HCT116 (cell line): ENCODE measurements at regions not wholly inside any gene's neighbourhood (a gene's known extent, or its start where the extent isn't known, plus 50 kb on each side); places are given as distances from the start of the nearest gene placed in this dataset.

Experiments
- ATAC-seq: fragments of 200-7000 bp; cut with Tn5 transposase; 2 replicates; pipeline ENCODE4 v1.9.1; 2020; ENCODE audit warnings: mild to moderate bottlenecking, moderate library complexity
- BruUV-seq: library from RNA; stranded (reverse); fragments of 400-500 nt; replicated peaks from 2 replicates; lab custom pipeline; 2021; lab: Mats Ljungman, UMichigan
- CTCF ChIA-PET: fragments of 300-600 bp; sonication (Branson Sonifier 250); formaldehyde crosslinking; loops from one replicate; lab custom pipeline; 2021; ENCODE audit warnings: antibody characterized with exemption; lab: Charles Lee
- POLR2A ChIA-PET: fragments of 300-600, 350-600 bp; sonication (Branson Sonifier 250); formaldehyde crosslinking; loops from one replicate; lab custom pipeline; 2021; ENCODE audit warnings: antibody characterized with exemption; lab: Charles Lee
- RAD21 ChIA-PET, 2 experiments: fragments of 300-600 bp; sonication (Branson Sonifier 250); formaldehyde crosslinking; loops; one replicate each; lab custom pipeline; 2023; ENCODE audit warnings: low total read pairs in 2 of 2; ENCODE audit not compliant: uncharacterized antibody in 2 of 2, unreplicated experiment in 2 of 2, low non-redundant PET in 1 of 2; lab: Charles Lee
- DNase-seq: peaks from one replicate; pipeline ENCODE4 v3.0.0-alpha.2; 2010; ENCODE audit warnings: low read depth, low spot score
- H2AFZ ChIP-seq: fragments of 200-600 bp; shearing (Covaris generic), sonication (generic); 2 replicates; pipeline ENCODE4 v1.6.1; 2017; ENCODE audit warnings: low read depth, mixed run types, mixed read lengths, antibody characterized with exemption, low read length; ENCODE audit not compliant: poor library complexity, severe bottlenecking
- H3K27ac ChIP-seq: 2 replicates; pipeline ENCODE4 v1.5.1; 2012; ENCODE audit warnings: low read depth, low read length
- H3K27me3 ChIP-seq: fragments of 200-600 bp; sonication (generic); 2 replicates; pipeline ENCODE4 v1.6.1; 2016; ENCODE audit warnings: mixed run types, low read length, mixed read lengths; ENCODE audit not compliant: insufficient read depth
- H3K36me3 ChIP-seq, 2 experiments: fragments of 200-500 bp in 1 of 2; fragments of 200-600 bp in 1 of 2; sonication (Bioruptor generic) in 1 of 2; sonication (generic) in 1 of 2; 2 replicates each; pipeline versions ENCODE4 v1.5.1 to v1.6.1; 2014 to 2016; ENCODE audit warnings: low read length in 2 of 2, inconsistent platforms in 1 of 2, mixed read lengths in 1 of 2, mixed run types in 1 of 2; ENCODE audit not compliant: insufficient read depth in 2 of 2, control insufficient read depth in 1 of 2
- H3K4me1 ChIP-seq, 2 experiments: fragments of 200-600 bp in 1 of 2; sonication (generic) in 1 of 2; 2 replicates each; pipeline versions ENCODE4 v1.5.1 to v1.6.1; 2012 to 2017; ENCODE audit warnings: low read length in 2 of 2, inconsistent platforms in 1 of 2, mild to moderate bottlenecking in 1 of 2, mixed read lengths in 1 of 2, mixed run types in 1 of 2, moderate library complexity in 1 of 2; ENCODE audit not compliant: insufficient read depth in 2 of 2, control insufficient read depth in 1 of 2
- H3K4me2 ChIP-seq: fragments of 200-600 bp; sonication (generic); 2 replicates; pipeline ENCODE4 v1.6.1; 2017; ENCODE audit warnings: mixed run types, low read length, mixed read lengths
- H3K4me3 ChIP-seq, 2 experiments: fragments of 200-600 bp in 1 of 2; sonication (generic) in 1 of 2; replicated peaks in 1 of 2; 2 replicates each; pipeline ENCODE4 v1.5.1; 2011 to 2016; ENCODE audit warnings: low read length in 2 of 2, control low read depth in 1 of 2, low read depth in 1 of 2, mild to moderate bottlenecking in 1 of 2, mixed read lengths in 1 of 2, mixed run types in 1 of 2
- H3K79me2 ChIP-seq: fragments of 200-600 bp; sonication (generic); 2 replicates; pipeline ENCODE4 v1.6.1; 2017; ENCODE audit warnings: mild to moderate bottlenecking, mixed run types, low read length, moderate library complexity, mixed read lengths; ENCODE audit not compliant: insufficient read depth
- H3K9ac ChIP-seq: fragments of 200-600 bp; sonication (generic); 2 replicates; pipeline ENCODE4 v1.6.1; 2016; ENCODE audit warnings: low read length, mixed read lengths
- H3K9me2 ChIP-seq: fragments of 200-600 bp; sonication (generic), shearing (Covaris generic); 2 replicates; pipeline ENCODE4 v1.6.1; 2017; ENCODE audit warnings: mixed run types, mild to moderate bottlenecking, moderate library complexity; ENCODE audit not compliant: insufficient read depth
- H3K9me3 ChIP-seq, 2 experiments: fragments of 200-500 bp in 1 of 2; fragments of 200-600 bp in 1 of 2; sonication (Bioruptor generic) in 1 of 2; sonication (generic) in 1 of 2; 2 replicates each; pipeline ENCODE4 v1.6.1; 2014 to 2017; ENCODE audit warnings: low read length in 2 of 2, mixed read lengths in 2 of 2, inconsistent platforms in 1 of 2, low read depth in 1 of 2, mild to moderate bottlenecking in 1 of 2, mixed run types in 1 of 2, moderate library complexity in 1 of 2; ENCODE audit not compliant: control insufficient read depth in 1 of 2, insufficient read depth in 1 of 2
- H4K20me1 ChIP-seq: fragments of 200-600 bp; sonication (generic), shearing (Covaris generic); 2 replicates; pipeline ENCODE4 v1.6.1; 2017; ENCODE audit warnings: mixed run types, mild to moderate bottlenecking, moderate library complexity; ENCODE audit not compliant: insufficient read depth
- CEBPB ChIP-seq: IDR thresholded peaks from 2 replicates; pipeline ENCODE4 v1.6.1; 2012; ENCODE audit warnings: low read depth
- CTCF ChIP-seq, 3 experiments: fragments of 200-600 bp in 1 of 3; sonication (generic) in 1 of 3; IDR thresholded peaks in 2 of 3; conservative IDR thresholded peaks in 1 of 3; 2 replicates each; pipeline ENCODE4 v1.5.1; 2012 to 2017; ENCODE audit warnings: low read depth in 2 of 3, low read length in 2 of 3, antibody characterized with exemption in 1 of 3, borderline replicate concordance in 1 of 3, control low read depth in 1 of 3, mild to moderate bottlenecking in 1 of 3, mixed read lengths in 1 of 3, mixed run types in 1 of 3, moderate library complexity in 1 of 3; ENCODE audit not compliant: insufficient read depth in 1 of 3
- ELF1 ChIP-seq: IDR thresholded peaks from 2 replicates; pipeline ENCODE4 v1.6.1; 2012; ENCODE audit warnings: low read depth, borderline replicate concordance
- EZH2 ChIP-seq: fragments of 200-600 bp; sonication (generic); IDR thresholded peaks from 2 replicates; pipeline ENCODE4 v1.6.1; 2017; ENCODE audit warnings: antibody characterized with exemption, mixed run types
- EZH2phosphoT487 ChIP-seq: fragments of 200-600 bp; IDR thresholded peaks from 2 replicates; pipeline ENCODE4 v1.6.1; 2018; ENCODE audit warnings: antibody characterized with exemption, borderline replicate concordance
- FOSL1 ChIP-seq: IDR thresholded peaks from 2 replicates; pipeline ENCODE4 v1.6.1; 2012; ENCODE audit warnings: low read depth
- MAX ChIP-seq: IDR thresholded peaks from 2 replicates; pipeline ENCODE4 v1.6.1; 2012
- POLR2A ChIP-seq: IDR thresholded peaks from 2 replicates; pipeline ENCODE4 v1.7.0; 2011; ENCODE audit warnings: borderline replicate concordance; ENCODE audit not compliant: insufficient read depth, insufficient read length; ENCODE audit errors: extremely low read depth
- POLR2AphosphoS5 ChIP-seq: IDR thresholded peaks from 2 replicates; pipeline ENCODE4 v1.6.1; 2011; ENCODE audit warnings: mild to moderate bottlenecking, low read depth, low read length, moderate library complexity
- RAD21 ChIP-seq: IDR thresholded peaks from 2 replicates; pipeline ENCODE4 v1.6.1; 2012; ENCODE audit warnings: low read depth, mild to moderate bottlenecking
- SP1 ChIP-seq: IDR thresholded peaks from 2 replicates; pipeline ENCODE4 v1.6.1; 2012; ENCODE audit warnings: low read depth
- SRF ChIP-seq: IDR thresholded peaks from 2 replicates; pipeline ENCODE4 v1.6.1; 2012; ENCODE audit warnings: low read depth
- TCF7L2 ChIP-seq: IDR thresholded peaks from 2 replicates; pipeline ENCODE4 v1.7.0; 2011; ENCODE audit warnings: borderline replicate concordance, inconsistent platforms; ENCODE audit not compliant: insufficient read depth, insufficient read length; ENCODE audit errors: extremely low read depth
- YY1 ChIP-seq: IDR thresholded peaks from 2 replicates; pipeline ENCODE4 v1.6.1; 2011; ENCODE audit warnings: low read length, low read depth, moderate library complexity, mild to moderate bottlenecking; ENCODE audit not compliant: insufficient replicate concordance; ENCODE audit errors: extremely low read depth
- ZNF274 ChIP-seq: fragments of 200-500 bp; sonication (Bioruptor generic); IDR thresholded peaks from 2 replicates; pipeline ENCODE4 v1.6.1; 2014; ENCODE audit warnings: mild to moderate bottlenecking, low read depth, low read length, inconsistent platforms
- intact Hi-C: fragments of 100-400 bp; cut with micrococcal nuclease; formaldehyde crosslinking; loops from 2 replicates; pipeline ENCODE4 v1.10.0; 2022
- TF ChIP-seq, protein P1 (sequence below): IDR thresholded peaks from 2 replicates; pipeline ENCODE4 v1.6.1; 2012; ENCODE audit warnings: low read depth
- TF ChIP-seq, protein P2 (sequence below): IDR thresholded peaks from 2 replicates; pipeline ENCODE4 v1.6.1; 2011; ENCODE audit warnings: mild to moderate bottlenecking, low read length, moderate library complexity; ENCODE audit not compliant: insufficient replicate concordance; ENCODE audit errors: extremely low read depth

DNA sequence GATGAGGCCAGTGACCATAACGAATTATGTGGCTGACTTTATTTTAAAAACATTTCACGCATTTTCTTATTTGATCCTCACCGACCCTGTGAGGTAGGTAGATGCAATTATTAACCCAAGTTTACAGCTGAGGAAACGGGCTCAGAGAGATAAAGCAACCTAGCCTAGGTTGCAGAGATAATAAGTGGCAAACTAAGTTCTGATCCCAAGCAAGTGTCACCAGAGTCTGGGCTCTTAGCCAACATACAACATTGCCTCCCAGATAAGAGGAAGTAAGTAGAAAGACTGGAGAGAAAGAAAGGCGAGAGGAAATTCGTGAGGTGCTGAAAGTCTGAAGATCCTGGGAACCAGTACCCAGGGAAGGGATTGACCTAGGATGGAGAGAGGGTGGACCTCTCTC, 77.4 kb upstream of the GPR50 start:
- intact Hi-C loops: no loop called here
- no peaks in the 10 kb centered on the region for H3K4me1 ChIP-seq
- TF ChIP-seq SP1 (no peak), ELF1 (no peak), YY1 (no peak), CTCF (IDR thresholded peaks at IDR 0.05 in 2 of 3, conservative IDR thresholded peaks at IDR 0.05 in 1 of 3; ENCODE audit: borderline replicate concordance in 1 of 3, insufficient read depth in 1 of 3, low read depth in 2 of 3, low read length in 2 of 3) (no peak), CEBPB (no peak), MAX (no peak), SRF (no peak), ZNF274 (no peak), FOSL1 (no peak), POLR2AphosphoS5 (no peak), EZH2phosphoT487 (no peak), TCF7L2 (no peak), EZH2 (no peak), POLR2A (no peak), RAD21 (no peak)
- TF ChIP-seq, protein P1, sequence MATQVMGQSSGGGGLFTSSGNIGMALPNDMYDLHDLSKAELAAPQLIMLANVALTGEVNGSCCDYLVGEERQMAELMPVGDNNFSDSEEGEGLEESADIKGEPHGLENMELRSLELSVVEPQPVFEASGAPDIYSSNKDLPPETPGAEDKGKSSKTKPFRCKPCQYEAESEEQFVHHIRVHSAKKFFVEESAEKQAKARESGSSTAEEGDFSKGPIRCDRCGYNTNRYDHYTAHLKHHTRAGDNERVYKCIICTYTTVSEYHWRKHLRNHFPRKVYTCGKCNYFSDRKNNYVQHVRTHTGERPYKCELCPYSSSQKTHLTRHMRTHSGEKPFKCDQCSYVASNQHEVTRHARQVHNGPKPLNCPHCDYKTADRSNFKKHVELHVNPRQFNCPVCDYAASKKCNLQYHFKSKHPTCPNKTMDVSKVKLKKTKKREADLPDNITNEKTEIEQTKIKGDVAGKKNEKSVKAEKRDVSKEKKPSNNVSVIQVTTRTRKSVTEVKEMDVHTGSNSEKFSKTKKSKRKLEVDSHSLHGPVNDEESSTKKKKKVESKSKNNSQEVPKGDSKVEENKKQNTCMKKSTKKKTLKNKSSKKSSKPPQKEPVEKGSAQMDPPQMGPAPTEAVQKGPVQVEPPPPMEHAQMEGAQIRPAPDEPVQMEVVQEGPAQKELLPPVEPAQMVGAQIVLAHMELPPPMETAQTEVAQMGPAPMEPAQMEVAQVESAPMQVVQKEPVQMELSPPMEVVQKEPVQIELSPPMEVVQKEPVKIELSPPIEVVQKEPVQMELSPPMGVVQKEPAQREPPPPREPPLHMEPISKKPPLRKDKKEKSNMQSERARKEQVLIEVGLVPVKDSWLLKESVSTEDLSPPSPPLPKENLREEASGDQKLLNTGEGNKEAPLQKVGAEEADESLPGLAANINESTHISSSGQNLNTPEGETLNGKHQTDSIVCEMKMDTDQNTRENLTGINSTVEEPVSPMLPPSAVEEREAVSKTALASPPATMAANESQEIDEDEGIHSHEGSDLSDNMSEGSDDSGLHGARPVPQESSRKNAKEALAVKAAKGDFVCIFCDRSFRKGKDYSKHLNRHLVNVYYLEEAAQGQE: no peak
- TF ChIP-seq, protein P2, sequence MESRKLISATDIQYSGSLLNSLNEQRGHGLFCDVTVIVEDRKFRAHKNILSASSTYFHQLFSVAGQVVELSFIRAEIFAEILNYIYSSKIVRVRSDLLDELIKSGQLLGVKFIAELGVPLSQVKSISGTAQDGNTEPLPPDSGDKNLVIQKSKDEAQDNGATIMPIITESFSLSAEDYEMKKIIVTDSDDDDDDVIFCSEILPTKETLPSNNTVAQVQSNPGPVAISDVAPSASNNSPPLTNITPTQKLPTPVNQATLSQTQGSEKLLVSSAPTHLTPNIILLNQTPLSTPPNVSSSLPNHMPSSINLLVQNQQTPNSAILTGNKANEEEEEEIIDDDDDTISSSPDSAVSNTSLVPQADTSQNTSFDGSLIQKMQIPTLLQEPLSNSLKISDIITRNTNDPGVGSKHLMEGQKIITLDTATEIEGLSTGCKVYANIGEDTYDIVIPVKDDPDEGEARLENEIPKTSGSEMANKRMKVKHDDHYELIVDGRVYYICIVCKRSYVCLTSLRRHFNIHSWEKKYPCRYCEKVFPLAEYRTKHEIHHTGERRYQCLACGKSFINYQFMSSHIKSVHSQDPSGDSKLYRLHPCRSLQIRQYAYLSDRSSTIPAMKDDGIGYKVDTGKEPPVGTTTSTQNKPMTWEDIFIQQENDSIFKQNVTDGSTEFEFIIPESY: no peak
- POLR2A ChIA-PET: no interaction called here
- H3K79me2 ChIP-seq: no peaks in the 10 kb centered on the region
- H3K4me2 ChIP-seq: no peak overlapping the region
- no peaks in the 10 kb centered on the region for H4K20me1 ChIP-seq
- no peaks in the 10 kb centered on the region for H3K36me3 ChIP-seq
- 0 out of 2 replicates have a peak, but pooled peaks cover 4% of the 10 kb centered on the region for H3K27me3 ChIP-seq
- no TSS peak for BruUV-seq
- no peak overlapping the region for H3K27ac ChIP-seq
- H3K4me3 ChIP-seq: no peak overlapping the region
- H3K9me3 ChIP-seq: no peaks in the 10 kb centered on the region
- CTCF ChIA-PET: no interaction called here
- ATAC-seq (no peak), DNase-seq (no peak)
- RAD21 ChIA-PET: no interaction called here
- H3K9me2 ChIP-seq: no peaks in the 10 kb centered on the region
- no peak overlapping the region for H3K9ac ChIP-seq
- H2AFZ ChIP-seq: no peak overlapping the region
